HT-29 (cell line): ENCODE measurements at regions not wholly inside any gene's neighbourhood (a gene's known extent, or its start where the extent isn't known, plus 50 kb on each side); places are given as distances from the start of the nearest gene placed in this dataset. TPM values are rescaled to one million over a fixed set of nuclear protein-coding genes. Genes with fewer than 3 reads are reported as not detected.
"Not testable (repeated sequence)": the region's sequence is repeated elsewhere in the genome, so short reads cannot be mapped to it uniquely, and the experiment has no call there.

Experiments
- DNase-seq: peaks from one replicate; pipeline ENCODE4 v3.0.0-alpha.2; 2015; ENCODE audit warnings: low spot score
- small RNA-seq: library from RNA; depleted of rRNA; stranded (forward); fragments of <200 nt; gene quantifications from one replicate; pipeline ENCODE3, GENCODE V24; 2014

- not testable (repeated sequence) for DNase-seq
These were observed 65.6 kb upstream of the CLEC6A start for GRCh38 chr12:8390001-8390777.

- peak; percentile 38 for DNase-seq
These were observed 59.3 kb upstream of the CLEC6A start for GRCh38 chr12:8396225-8397071.

GRCh38 chr12:8397378-8397777 lies 58.4 kb upstream of the CLEC6A start:
- not testable (repeated sequence) for DNase-seq

- DNase-seq: not testable (repeated sequence)
These were observed 56.2 kb upstream of the CLEC6A start for GRCh38 chr12:8399496-8400034.

GRCh38 chr12:8403834-8404233 lies 51.9 kb upstream of the CLEC6A start:
- DNase-seq: not testable (repeated sequence)

- DNase-seq: not testable (repeated sequence)
These were observed 51.4 kb upstream of the CLEC6A start for GRCh38 chr12:8404341-8404740.

Small RNA genes in the stretch of these regions (small RNA-seq; reads per million reads assigned to genes)
- gene AC092745.3: not detected
